ENCODE measurements at regions not wholly inside any gene's neighbourhood (a gene's known extent, or its start where the extent isn't known, plus 50 kb on each side); places are given as distances from the start of the nearest gene placed in this dataset.
"Not testable (repeated sequence)": the region's sequence is repeated elsewhere in the genome, so short reads cannot be mapped to it uniquely, and the experiment has no call there.

DNA sequence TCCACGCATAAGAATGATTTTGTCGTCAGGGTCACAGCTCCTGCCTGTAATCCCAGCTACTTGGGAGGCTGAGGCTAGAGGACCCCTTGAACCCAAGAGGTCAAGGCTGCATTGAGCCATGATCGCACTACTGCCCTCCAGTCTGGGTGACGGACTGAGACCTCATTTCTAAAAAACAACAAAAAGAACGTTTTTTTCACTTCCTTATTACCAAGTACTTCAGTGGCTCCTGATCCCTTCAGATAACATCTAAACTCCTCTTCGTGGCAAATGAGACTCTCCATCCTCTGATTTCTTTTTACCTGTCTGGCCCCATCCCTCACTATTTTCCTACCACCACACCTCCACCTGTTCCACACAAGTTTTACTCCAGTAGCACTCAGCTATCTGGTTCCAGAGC is 105.4 kb upstream of the TLK1 start:
- no peak for DNase-seq

DNA sequence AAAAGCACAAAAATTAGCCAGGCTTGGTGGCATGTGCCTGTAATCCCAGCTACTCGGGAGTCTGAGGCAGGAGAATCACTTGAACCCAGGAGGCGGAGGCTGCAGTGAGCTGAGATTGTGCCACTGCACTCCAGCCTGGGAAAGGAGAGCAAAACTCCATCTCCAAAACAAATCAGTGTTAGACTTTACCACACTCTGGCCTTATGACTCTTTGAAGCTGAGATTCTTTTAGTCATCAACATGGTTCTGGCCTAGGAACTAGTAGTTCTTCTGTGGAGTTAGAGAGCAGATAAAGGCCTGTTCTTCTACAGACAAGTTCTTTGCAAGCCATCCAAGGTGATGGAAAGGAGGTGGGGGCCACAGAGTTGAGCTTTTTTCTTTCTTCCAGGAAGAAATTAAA is 100.8 kb upstream of the TLK1 start:
- not testable (repeated sequence) for DNase-seq

DNA sequence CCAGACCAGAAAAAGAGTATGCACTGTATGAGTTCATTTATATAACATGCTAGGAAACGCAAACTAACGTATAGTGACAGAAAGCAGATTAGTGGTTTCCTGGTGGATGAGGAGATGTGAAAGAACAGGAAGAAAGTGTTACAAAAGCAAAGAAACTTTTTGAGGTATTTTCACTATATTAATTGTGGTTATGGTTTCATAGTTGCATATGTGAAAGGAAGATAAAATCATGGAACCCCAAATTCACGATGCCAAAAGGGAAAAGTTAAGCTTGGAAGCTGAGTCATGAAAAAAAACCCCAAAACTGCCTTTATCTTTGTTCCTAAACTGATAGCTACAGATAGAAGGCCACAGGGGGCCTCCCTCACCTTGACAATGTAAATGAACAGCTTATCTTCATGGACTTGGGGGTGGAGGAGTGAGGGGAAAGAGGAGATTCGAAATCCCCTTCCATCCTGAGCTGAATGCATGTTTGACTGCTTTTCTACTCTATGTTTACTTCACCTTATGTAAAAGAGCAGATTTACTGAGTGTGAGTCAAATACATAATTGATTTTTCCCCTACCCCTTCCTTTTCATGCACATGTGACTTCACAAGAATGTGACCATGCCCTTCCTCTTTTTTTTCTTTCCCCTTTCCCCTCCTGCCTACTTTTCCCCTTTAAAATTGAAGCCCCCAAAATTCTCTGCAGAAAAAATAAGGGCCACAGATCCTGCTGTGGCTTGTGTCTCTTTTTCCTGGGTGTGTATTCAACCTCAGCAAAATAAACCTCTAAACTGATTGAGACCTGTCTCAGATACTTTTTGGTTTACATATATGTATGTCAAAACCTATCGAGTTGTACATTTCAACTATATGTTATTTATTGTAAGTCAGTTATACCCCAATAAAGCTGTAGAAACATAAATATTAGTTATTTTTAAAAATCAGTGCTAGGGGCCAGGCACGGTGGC is 100.1 kb upstream of the TLK1 start:
- peak; percentile 55 for DNase-seq

DNA sequence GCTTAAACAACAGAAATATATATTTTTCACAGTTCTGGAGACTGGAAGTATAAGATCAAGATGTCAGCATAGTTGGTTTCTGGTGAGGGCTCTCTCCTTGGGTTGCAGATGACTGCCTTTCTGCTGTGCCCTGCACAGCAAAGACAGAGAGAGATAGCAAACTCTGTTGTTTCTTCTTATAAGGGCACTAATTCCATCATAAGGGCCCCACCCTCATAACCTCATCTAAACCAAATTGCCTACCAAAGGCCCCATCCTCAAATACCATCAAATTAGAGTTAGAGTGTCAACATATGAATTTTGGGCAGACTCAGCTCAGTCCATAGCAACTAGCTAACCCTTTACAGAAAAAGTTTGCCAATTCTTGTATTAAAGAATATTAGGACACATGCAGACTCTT is 94.0 kb upstream of the TLK1 start:
- DNase-seq = no peak

DNA sequence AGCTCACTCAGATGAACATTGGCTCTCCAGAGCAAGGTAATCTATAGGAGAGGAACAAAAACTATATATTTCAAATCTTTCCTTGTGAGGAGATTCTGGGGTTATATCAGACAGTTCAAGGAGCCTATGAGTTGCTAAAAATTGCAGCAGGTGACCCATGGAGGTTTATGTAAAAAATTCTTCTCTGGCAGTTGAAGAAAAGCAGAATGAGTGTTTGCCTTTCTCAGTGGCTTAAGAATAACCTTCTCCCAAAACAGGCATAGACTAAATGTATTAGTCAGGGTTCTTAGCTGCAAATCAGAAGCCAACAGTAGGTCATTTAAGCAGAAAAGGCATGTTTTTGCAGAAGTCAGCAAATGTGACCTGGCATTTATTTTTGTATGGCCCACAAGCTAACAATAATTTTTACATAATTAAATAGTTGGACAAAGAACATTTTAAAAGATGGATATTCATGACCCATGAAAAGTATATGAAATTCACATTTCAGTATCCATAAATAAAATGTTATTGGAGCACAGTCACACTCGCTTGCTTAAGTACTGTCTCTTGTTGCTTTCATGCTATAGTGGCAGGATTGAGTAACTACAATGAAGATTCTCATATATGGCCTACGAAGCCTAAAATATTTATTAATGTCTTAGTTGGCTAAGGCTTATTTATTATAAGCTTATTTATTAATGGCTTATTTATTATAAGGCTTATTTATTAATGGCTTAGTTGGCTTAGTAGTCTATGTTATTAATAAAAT is 93.4 kb upstream of the TLK1 start:
- DNase-seq = no peak

- DNase-seq = no peak
Measured at GRCh38 chr2:171253279-171253678, 92.6 kb upstream of the TLK1 start.

DNA sequence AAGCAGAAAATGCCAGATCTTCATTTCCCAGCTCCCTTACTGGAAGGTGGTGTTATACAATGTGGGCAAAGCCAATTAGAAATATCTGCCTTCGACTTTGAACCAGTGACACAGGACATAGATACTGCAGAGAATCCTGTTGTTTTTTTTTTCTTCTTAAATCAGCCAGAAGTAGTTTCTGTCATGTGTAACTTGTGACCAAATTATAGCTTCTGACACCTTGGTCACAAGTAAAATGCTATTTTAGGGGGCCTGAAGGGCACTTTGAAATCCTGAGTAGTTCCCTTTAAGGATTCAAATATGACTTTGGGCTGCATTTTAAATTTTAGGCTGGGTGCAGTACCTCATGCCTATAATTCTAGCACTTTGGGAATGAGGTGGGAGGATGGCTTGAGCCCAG is 89.0 kb upstream of the TLK1 start:
- DNase-seq = no peak

DNA sequence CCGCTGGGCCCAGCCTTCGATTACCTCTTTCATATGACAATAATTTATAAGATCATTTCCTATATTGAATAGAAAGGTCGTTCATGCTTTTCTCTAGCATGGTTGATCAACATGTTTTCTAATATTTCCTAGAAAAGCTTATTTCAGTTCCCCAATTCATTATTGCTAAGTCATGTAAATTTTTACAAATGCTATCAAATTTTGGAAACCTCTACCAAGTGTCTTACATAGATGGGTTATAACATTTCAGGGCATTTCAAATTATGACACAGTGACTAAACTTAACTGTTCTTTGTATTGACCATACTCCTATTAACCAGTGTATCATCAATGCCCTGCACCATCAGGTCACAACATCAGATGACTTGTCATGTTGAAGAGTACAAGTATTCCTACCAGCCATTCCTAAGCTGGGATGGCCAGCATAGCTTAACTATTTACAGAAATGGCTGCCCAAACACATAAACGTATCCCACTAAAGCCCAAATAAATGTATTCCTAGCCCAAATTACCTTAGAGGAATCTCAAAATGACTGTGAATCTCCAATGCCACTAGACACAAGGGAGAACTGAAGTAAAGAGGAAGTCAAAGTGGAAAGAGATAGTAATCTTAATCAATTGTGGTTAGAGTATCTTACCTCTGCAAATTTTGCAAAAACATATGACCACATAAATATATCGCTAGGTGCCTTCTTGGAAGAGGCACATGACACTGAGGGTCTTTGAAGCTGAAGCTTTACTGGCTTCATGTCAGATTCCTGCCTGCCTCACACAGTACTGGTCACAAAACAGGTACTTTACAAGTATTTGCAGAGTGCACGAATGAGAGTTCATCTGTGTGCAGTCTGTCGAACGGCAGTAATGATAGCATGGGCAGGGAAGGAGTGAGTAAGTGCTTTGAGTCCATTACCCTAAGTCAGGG is 87.3 kb upstream of the TLK1 start:
- DNase-seq = peak; percentile 12

DNA sequence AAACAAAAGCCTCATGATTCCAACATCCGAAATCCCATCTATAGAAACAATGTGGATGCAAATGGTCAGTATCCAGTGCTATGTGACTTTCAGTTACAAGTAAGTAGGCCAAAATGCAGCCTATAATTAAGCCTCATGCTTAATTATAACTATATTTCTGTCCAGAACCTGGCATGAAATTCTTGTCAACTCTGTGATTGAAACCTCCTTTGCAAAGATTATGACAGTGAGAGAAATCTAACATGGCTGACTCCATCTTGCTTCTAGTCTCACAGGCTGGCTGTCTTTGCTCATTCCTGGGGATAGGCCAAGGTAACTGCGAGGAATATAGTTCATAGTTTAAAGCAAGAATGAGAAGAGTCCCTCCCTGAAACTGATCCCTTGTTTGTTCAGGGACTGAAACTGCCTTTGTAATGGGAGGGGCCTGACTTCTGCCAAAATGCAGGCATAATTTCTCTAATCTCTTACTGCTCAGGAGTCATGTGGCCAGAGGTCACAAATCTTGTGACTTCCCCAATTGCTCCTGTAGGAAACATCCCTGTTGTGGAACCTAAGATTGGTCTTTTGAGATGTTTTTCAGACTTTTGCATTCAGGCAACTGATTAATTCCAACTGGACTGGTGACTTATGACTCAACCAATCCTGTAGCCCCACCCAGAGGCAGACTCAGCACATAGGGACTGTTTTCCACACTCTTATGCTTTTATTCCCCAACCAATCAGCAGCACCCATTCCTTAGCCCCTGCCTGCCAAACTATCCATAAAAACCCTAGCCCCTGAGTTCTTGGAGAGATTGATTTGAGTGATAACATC is 84.5 kb upstream of the TLK1 start:
- no peak for DNase-seq

GRCh38 chr2:171244466-171244969 is 83.8 kb upstream of the TLK1 start:
- no peak for DNase-seq

- no peak for DNase-seq
Measured at GRCh38 chr2:171241771-171242170, 81.1 kb upstream of the TLK1 start.

- DNase-seq = no peak
Measured at GRCh38 chr2:171238946-171239345, 78.3 kb upstream of the TLK1 start.

DNA sequence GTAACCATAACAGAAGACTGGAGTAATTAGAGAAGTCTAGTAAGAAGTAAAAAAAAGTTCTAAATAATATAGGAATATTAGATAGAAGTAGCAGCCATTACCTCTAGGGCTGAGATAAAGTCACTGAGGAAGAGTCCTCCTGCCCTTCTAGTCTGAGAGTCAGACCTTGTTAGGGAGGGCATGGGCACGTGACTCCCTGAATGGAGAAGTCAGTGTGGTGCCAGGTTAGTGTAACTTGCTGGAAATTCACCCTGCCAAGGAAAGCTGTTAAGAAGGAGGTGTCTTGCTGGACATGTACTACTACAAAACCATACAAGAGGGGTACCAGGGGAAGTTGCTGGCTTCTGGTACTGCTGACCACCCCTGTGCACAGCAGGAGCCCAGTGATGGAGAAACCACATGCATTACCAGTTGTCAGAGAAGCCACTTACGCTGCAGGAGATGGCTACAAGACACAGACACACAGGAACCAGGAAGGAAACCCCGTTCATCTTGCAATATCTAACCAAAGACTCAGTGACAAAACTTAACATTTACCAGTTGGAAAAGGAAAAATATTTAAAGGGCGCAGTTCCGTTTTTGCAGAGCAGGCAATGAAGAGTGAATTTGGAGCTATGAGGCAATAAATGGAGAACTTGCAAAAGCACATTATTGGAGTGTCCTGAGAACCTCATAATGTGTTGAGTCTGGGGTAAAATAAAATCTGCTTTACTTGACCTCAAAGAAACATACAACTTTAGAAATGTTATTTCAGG is 77.2 kb upstream of the TLK1 start:
- DNase-seq = no peak

DNA sequence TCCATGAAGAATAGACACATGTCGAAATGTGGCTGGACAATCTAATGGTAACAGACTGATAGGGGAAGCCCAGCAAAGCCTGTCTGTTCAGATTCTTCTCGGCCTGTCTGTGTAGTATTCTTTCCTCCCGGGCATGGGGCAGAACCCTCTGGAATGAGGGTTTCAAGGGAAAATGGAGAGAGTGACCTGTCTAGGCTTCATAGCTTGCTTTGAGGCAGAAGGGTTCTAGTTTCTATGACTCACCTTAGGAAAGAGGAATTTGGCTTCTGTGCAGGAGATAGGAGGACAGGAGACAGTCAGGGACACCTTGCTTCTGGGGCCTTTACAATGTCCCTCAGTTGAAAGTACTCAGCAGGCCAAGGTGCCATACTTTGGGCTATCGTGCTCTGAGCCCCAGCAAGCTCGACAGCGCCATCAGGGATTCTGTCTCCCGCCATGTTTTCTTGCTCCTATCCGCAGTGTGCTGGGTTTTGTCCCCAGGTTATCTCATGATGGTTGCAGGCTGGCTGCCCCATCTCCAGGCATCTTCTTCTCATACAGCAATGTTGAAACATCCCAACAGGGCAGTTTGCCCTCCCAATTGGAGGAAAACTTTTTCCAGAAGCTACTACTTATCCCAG is 74.7 kb upstream of the TLK1 start:
- no peak for DNase-seq

DNA sequence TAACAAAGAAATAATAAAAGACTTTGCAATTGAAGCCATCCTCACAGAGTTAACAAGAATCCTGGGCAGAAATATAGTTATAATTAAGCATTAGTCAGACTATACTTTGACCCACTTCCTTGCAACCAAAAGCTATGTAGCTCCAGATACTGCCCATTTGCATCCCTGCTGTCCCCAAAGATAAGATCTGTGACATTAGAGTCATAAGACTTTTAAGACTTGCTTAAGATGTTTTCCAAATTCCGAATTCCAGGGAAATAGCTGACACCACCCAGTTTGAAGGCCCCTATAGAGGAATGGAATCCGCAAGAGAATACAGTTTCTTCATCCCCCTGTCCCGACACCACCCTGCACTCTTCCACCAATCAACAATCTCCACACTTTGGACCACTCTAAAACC is 69.5 kb upstream of the TLK1 start:
- no peak for DNase-seq

DNA sequence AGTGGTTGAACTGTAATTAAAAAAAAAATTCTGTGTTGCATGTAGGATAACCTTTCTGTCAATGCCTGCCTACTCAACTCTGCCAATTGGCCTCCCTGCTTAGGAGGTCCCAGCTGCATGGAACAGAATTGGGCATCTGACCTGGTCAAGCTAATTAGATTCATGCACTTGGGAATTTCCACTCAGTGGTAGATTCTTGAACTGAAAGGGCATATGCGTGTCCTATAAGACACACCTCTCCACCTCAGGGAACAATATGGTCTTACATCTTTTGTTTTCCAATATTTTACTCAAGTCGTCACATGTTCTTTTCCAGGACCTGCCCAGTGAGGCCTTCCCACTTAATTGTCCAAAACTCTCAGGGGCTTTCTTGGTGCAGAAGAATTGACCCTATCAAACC is 68.1 kb upstream of the TLK1 start:
- DNase-seq = no peak

DNA sequence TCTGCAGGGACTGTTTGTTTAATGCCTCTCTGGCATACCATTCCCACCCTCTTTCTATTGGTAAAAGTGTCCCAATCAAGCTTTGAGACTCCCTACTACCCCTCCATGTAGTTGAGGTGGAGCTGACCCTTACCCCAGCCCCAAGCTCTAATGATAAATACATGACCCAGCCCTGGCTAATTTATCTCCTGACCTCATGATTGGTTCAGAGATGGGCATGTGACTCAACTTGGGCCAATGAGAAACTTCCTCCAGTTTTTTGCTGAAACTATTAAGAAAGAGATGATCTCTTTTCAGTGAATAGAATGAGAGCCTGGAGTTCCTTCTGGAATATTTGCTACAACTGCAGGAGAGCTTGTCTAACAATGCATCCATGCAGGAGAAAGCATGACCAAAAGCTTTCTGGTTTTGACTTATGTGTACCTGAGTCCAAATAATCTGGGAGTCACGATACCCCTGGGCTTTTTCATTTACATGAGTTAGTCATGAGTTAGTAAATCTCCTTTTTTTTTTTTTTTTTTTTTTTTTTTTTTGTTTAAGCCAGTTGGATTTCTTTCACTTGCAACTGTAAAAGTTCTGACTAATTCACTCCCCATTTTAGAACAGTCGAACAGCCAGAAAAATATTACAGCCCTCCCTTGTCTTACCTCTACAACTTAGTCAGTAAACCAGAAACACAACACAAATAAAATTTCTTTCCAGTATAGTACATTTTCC is 66.5 kb upstream of the TLK1 start:
- DNase-seq = no peak

DNA sequence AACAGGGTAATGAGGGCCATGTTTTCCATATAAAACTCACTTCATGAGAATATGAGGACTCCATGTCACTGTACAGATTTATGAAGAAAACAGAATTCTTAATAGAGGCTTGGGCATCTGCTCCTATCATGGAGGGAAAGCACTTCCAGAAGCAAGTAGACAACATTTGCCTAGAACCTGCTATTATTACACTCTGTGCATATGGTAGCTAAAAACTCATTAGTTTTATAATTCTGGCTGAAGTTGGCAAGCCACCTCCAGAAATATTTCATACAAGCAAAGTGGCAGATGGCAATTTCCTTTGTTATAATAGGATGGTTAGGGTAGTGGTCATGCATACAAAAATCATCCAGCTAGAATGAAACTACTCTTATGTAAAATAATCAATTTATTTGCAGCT is 65.8 kb upstream of the TLK1 start:
- DNase-seq = no peak

GRCh38 chr2:171225989-171226388 is 65.3 kb upstream of the TLK1 start:
- DNase-seq = no peak

All from activated CD4-positive, alpha-beta T cell treated with anti-CD3 and anti-CD28 coated beads for 48 hours (primary cell).